Neural cell (in vitro differentiated cells): ENCODE measurements at regions not wholly inside any gene's neighbourhood (a gene's known extent, or its start where the extent isn't known, plus 50 kb on each side); places are given as distances from the start of the nearest gene placed in this dataset.

Experiments
- H2AFZ ChIP-seq: fragments of 200-600, 300-800 bp; sonication (generic), shearing (Covaris generic); 2 replicates; pipeline ENCODE4 v1.6.0; 2014; ENCODE audit warnings: low read depth, mild to moderate bottlenecking, antibody characterized with exemption, low read length, moderate library complexity
- H3F3A ChIP-seq: fragments of 200-600 bp; shearing (Covaris generic); 2 replicates; pipeline ENCODE4 v1.6.1; 2016; ENCODE audit warnings: mild to moderate bottlenecking, moderate library complexity, mixed read lengths, antibody characterized with exemption, low read length; ENCODE audit not compliant: insufficient read depth, poor library complexity, severe bottlenecking
- H3K27ac ChIP-seq: fragments of 200-600, 300-800 bp; sonication (generic), shearing (Covaris generic); 2 replicates; pipeline ENCODE4 v1.5.1; 2014; ENCODE audit warnings: mild to moderate bottlenecking, low read length, moderate library complexity
- H3K27me3 ChIP-seq: fragments of 300-800, 200-600 bp; sonication (generic), shearing (Covaris generic); 2 replicates; pipeline ENCODE4 v1.6.0; 2014; ENCODE audit warnings: mild to moderate bottlenecking, low read depth, low read length, moderate library complexity; ENCODE audit not compliant: insufficient read depth
- H3K36me3 ChIP-seq: fragments of 300-800, 200-600 bp; sonication (generic), shearing (Covaris generic); 2 replicates; pipeline ENCODE4 v1.5.1; 2014; ENCODE audit warnings: mild to moderate bottlenecking, antibody characterized with exemption, low read length, moderate library complexity; ENCODE audit not compliant: insufficient read depth
- H3K4me2 ChIP-seq: fragments of 300-800, 200-600 bp; sonication (generic), shearing (Covaris generic); 2 replicates; pipeline ENCODE4 v1.6.0; 2014; ENCODE audit warnings: mild to moderate bottlenecking, low read length
- H3K4me3 ChIP-seq: fragments of 300-800, 200-600 bp; sonication (generic), shearing (Covaris generic); 2 replicates; pipeline ENCODE4 v1.5.1; 2014; ENCODE audit warnings: mild to moderate bottlenecking, low read length, moderate library complexity
- H3K79me2 ChIP-seq: fragments of 200-600 bp; shearing (Covaris generic); replicated peaks from 2 replicates; pipeline ENCODE4 v1.6.0; 2014; ENCODE audit warnings: mild to moderate bottlenecking, low read length, moderate library complexity; ENCODE audit not compliant: insufficient read depth
- H3K9ac ChIP-seq: fragments of 300-800, 200-600 bp; sonication (generic), shearing (Covaris generic); 2 replicates; pipeline ENCODE4 v1.6.1; 2016; ENCODE audit warnings: mild to moderate bottlenecking, low read length, mixed read lengths
- H3K9me2 ChIP-seq: fragments of 200-600 bp; shearing (Covaris generic); 2 replicates; pipeline ENCODE4 v1.6.1; 2016; ENCODE audit warnings: mild to moderate bottlenecking, low read length, mixed read lengths; ENCODE audit not compliant: insufficient read depth
- H3K9me3 ChIP-seq: fragments of 200-600, 300-800 bp; sonication (generic), shearing (Covaris generic); 2 replicates; pipeline ENCODE4 v1.6.1; 2016; ENCODE audit warnings: mild to moderate bottlenecking, mixed run types, low read length, moderate library complexity, mixed read lengths
- H4K20me1 ChIP-seq: fragments of 200-600 bp; shearing (Covaris generic); 2 replicates; pipeline ENCODE4 v1.6.1; 2016; ENCODE audit warnings: mild to moderate bottlenecking, mixed run types; ENCODE audit not compliant: insufficient read depth
- EP300 ChIP-seq: fragments of 450-650 bp; conservative IDR thresholded peaks from 2 replicates; pipeline ENCODE4 v1.6.1; 2014; ENCODE audit warnings: antibody characterized with exemption, mild to moderate bottlenecking, moderate library complexity; ENCODE audit not compliant: poor library complexity, severe bottlenecking
- EZH2 ChIP-seq: fragments of 200-600, 300-800 bp; shearing (Covaris generic), sonication (generic); IDR thresholded peaks from 2 replicates; pipeline ENCODE4 v1.6.1; 2014; ENCODE audit warnings: antibody characterized with exemption, low read length, borderline replicate concordance, mild to moderate bottlenecking; ENCODE audit not compliant: insufficient read depth, poor library complexity, severe bottlenecking
- MXI1 ChIP-seq: fragments of 450-650 bp; conservative IDR thresholded peaks from 2 replicates; pipeline ENCODE4 v1.6.1; 2014; ENCODE audit warnings: antibody characterized with exemption, mild to moderate bottlenecking; ENCODE audit not compliant: poor library complexity, severe bottlenecking
- POLR2AphosphoS5 ChIP-seq: IDR thresholded peaks from 2 replicates; pipeline ENCODE4 v1.6.1; 2012
- RAD21 ChIP-seq: fragments of 450-650 bp; conservative IDR thresholded peaks from 2 replicates; pipeline ENCODE4 v1.6.1; 2014; ENCODE audit warnings: antibody characterized with exemption, mild to moderate bottlenecking, moderate library complexity
- SMC3 ChIP-seq: fragments of 450-650 bp; conservative IDR thresholded peaks from 2 replicates; pipeline ENCODE4 v1.6.1; 2014; ENCODE audit warnings: antibody characterized with exemption, mild to moderate bottlenecking, moderate library complexity; ENCODE audit not compliant: poor library complexity
- TAF1 ChIP-seq: IDR thresholded peaks from 2 replicates; pipeline ENCODE4 v1.6.1; 2012; ENCODE audit warnings: low read depth
- TF ChIP-seq, protein P1 (sequence below): IDR thresholded peaks from 2 replicates; pipeline ENCODE4 v1.6.1; 2012; ENCODE audit warnings: borderline replicate concordance
- TF ChIP-seq, protein P2 (sequence below): fragments of 450-650 bp; IDR thresholded peaks from 2 replicates; pipeline ENCODE4 v1.5.1; 2014; ENCODE audit warnings: antibody characterized with exemption, mild to moderate bottlenecking, moderate library complexity; ENCODE audit not compliant: poor library complexity, severe bottlenecking

DNA sequence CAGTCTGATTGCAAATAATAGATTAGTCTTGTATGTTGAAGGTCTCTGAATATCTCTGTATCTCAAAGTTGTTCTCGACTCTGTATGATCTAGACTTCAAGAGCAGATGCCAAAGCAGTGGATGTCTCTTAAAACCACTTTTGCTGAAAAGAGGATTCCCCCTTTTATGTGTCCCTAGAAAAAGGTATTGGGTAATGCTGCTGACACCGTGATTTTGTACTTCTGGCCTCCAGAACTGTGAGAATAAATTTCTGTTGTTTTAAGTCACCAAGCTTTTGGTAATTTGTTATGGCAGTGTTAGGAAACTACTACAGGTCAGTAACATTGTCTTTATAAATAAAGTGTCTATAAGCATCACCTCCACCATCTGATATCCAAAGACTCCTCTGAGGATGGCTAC, 85.3 kb upstream of the PIK3R1 start:
- H3K27me3 ChIP-seq, result no peaks in the 10 kb centered on the region
- H3K4me3 ChIP-seq, result no peak overlapping the region
- H3K27ac ChIP-seq, result no peak overlapping the region
- no peaks in the 10 kb centered on the region for H3K36me3 ChIP-seq
- no peaks in the 10 kb centered on the region for H3K9me2 ChIP-seq
- no peak overlapping the region for H2AFZ ChIP-seq
- H3K4me2 ChIP-seq, result no peak overlapping the region
- H3K9me3 ChIP-seq, result no peaks in the 10 kb centered on the region
- H3F3A ChIP-seq, result no peaks in the 10 kb centered on the region
- H3K79me2 ChIP-seq, result no peaks in the 10 kb centered on the region
- no peak overlapping the region for H3K9ac ChIP-seq
- H4K20me1 ChIP-seq, result no peaks in the 10 kb centered on the region
- TF ChIP-seq, protein P1, sequence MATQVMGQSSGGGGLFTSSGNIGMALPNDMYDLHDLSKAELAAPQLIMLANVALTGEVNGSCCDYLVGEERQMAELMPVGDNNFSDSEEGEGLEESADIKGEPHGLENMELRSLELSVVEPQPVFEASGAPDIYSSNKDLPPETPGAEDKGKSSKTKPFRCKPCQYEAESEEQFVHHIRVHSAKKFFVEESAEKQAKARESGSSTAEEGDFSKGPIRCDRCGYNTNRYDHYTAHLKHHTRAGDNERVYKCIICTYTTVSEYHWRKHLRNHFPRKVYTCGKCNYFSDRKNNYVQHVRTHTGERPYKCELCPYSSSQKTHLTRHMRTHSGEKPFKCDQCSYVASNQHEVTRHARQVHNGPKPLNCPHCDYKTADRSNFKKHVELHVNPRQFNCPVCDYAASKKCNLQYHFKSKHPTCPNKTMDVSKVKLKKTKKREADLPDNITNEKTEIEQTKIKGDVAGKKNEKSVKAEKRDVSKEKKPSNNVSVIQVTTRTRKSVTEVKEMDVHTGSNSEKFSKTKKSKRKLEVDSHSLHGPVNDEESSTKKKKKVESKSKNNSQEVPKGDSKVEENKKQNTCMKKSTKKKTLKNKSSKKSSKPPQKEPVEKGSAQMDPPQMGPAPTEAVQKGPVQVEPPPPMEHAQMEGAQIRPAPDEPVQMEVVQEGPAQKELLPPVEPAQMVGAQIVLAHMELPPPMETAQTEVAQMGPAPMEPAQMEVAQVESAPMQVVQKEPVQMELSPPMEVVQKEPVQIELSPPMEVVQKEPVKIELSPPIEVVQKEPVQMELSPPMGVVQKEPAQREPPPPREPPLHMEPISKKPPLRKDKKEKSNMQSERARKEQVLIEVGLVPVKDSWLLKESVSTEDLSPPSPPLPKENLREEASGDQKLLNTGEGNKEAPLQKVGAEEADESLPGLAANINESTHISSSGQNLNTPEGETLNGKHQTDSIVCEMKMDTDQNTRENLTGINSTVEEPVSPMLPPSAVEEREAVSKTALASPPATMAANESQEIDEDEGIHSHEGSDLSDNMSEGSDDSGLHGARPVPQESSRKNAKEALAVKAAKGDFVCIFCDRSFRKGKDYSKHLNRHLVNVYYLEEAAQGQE, result no peak
- TF ChIP-seq, protein P2, sequence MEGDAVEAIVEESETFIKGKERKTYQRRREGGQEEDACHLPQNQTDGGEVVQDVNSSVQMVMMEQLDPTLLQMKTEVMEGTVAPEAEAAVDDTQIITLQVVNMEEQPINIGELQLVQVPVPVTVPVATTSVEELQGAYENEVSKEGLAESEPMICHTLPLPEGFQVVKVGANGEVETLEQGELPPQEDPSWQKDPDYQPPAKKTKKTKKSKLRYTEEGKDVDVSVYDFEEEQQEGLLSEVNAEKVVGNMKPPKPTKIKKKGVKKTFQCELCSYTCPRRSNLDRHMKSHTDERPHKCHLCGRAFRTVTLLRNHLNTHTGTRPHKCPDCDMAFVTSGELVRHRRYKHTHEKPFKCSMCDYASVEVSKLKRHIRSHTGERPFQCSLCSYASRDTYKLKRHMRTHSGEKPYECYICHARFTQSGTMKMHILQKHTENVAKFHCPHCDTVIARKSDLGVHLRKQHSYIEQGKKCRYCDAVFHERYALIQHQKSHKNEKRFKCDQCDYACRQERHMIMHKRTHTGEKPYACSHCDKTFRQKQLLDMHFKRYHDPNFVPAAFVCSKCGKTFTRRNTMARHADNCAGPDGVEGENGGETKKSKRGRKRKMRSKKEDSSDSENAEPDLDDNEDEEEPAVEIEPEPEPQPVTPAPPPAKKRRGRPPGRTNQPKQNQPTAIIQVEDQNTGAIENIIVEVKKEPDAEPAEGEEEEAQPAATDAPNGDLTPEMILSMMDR, result no peak
- TF ChIP-seq TAF1, result no peak
- no peak for TF ChIP-seq POLR2AphosphoS5
- no peak for TF ChIP-seq MXI1
- no peak for TF ChIP-seq EZH2
- TF ChIP-seq SMC3, result no peak
- no peak for TF ChIP-seq EP300
- no peak for TF ChIP-seq RAD21

GRCh38 chr5:68129364-68129763, 86.2 kb upstream of the PIK3R1 start:
- no peak overlapping the region for H3K9ac ChIP-seq
- no peaks in the 10 kb centered on the region for H3K9me2 ChIP-seq
- H3K4me3 ChIP-seq, result no peak overlapping the region

GRCh38 chr5:68126886-68127285, 88.7 kb upstream of the PIK3R1 start:
- Histone ChIP-seq H2AFZ (no peak overlapping the region), H3K79me2 (no peaks in the 10 kb centered on the region), H3K27me3 (no peaks in the 10 kb centered on the region), H3K9ac (no peak overlapping the region), H3K9me2 (no peaks in the 10 kb centered on the region), H3K36me3 (no peaks in the 10 kb centered on the region), H3F3A (no peaks in the 10 kb centered on the region), H3K4me2 (no peak overlapping the region), H3K4me3 (no peak overlapping the region), H3K9me3 (no peaks in the 10 kb centered on the region), H4K20me1 (no peaks in the 10 kb centered on the region), H3K27ac (no peak overlapping the region)
- TF ChIP-seq SMC3, result no peak
- TF ChIP-seq TAF1, result no peak
- TF ChIP-seq, protein P1, result no peak
- TF ChIP-seq, protein P2, result no peak
- no peak for TF ChIP-seq EP300
- TF ChIP-seq POLR2AphosphoS5, result no peak
- TF ChIP-seq MXI1, result no peak
- TF ChIP-seq RAD21, result no peak
- TF ChIP-seq EZH2, result no peak

More at GRCh38 chr5:68129364-68129763, 86.2 kb upstream of the PIK3R1 start:
- no peaks in the 10 kb centered on the region for H3K27me3 ChIP-seq
- H3K9me3 ChIP-seq, result no peaks in the 10 kb centered on the region
- H3K4me2 ChIP-seq, result no peak overlapping the region
- H3K27ac ChIP-seq, result no peak overlapping the region
- H3K79me2 ChIP-seq, result no peaks in the 10 kb centered on the region
- H3K36me3 ChIP-seq, result no peaks in the 10 kb centered on the region
- no peak overlapping the region for H2AFZ ChIP-seq
- no peak for TF ChIP-seq EZH2
- no peaks in the 10 kb centered on the region for H4K20me1 ChIP-seq
- H3F3A ChIP-seq, result no peaks in the 10 kb centered on the region
